IMR-90 (cell line): ENCODE measurements at regions not wholly inside any gene's neighbourhood (a gene's known extent, or its start where the extent isn't known, plus 50 kb on each side); places are given as distances from the start of the nearest gene placed in this dataset.

Source experiments
- ATAC-seq: fragments of 200-7000 bp; cut with Tn5 transposase; 2 replicates; pipeline ENCODE4 v1.9.1; 2020; ENCODE audit warnings: low read depth, mild to moderate bottlenecking, moderate library complexity
- BruUV-seq: library from RNA; stranded (reverse); fragments of 400-500 nt; replicated peaks from 2 replicates; lab custom pipeline; 2021; lab: Mats Ljungman, UMichigan
- CTCF ChIA-PET: fragments of 300-600 bp; formaldehyde crosslinking; extraction: SDS; loops from one replicate; lab custom pipeline; 2021; ENCODE audit warnings: antibody characterized with exemption; lab: Yijun Ruan, JAX
- POLR2A ChIA-PET: fragments of 300-600 bp; sonication (Branson Sonifier 250); formaldehyde crosslinking; loops from one replicate; lab custom pipeline; 2022; ENCODE audit warnings: antibody characterized with exemption; ENCODE audit not compliant: unreplicated experiment; lab: Charles Lee
- DNase-seq: peaks from one replicate; pipeline ENCODE4 v3.0.0; 2013
- H2AFZ ChIP-seq: replicated peaks from 2 replicates; pipeline ENCODE3; 2013; ENCODE audit warnings: low read length, mild to moderate bottlenecking; ENCODE audit not compliant: poor library complexity
- H2AK5ac ChIP-seq: 2 replicates; pipeline ENCODE4 v1.6.1; 2013; ENCODE audit warnings: low read depth, low read length, inconsistent platforms
- H2AK9ac ChIP-seq: replicated peaks from 2 replicates; pipeline ENCODE3; 2013; ENCODE audit warnings: mild to moderate bottlenecking, low read depth, low read length, moderate library complexity; ENCODE audit not compliant: poor library complexity
- H2BK120ac ChIP-seq: 2 replicates; pipeline ENCODE4 v1.6.1; 2013; ENCODE audit warnings: low read depth, low read length, inconsistent platforms
- H2BK15ac ChIP-seq: 3 replicates; pipeline ENCODE4 v1.6.1; 2013; ENCODE audit warnings: low read depth, low read length, inconsistent platforms
- H2BK20ac ChIP-seq: 2 replicates; pipeline ENCODE4 v1.6.1; 2013; ENCODE audit warnings: low read depth, mild to moderate bottlenecking, inconsistent platforms, low read length, moderate library complexity
- H2BK5ac ChIP-seq: 2 replicates; pipeline ENCODE4 v1.6.1; 2013; ENCODE audit warnings: mild to moderate bottlenecking, low read depth, low read length, inconsistent platforms; ENCODE audit not compliant: poor library complexity, severe bottlenecking
- H3K14ac ChIP-seq: replicated peaks from 2 replicates; pipeline ENCODE4 v1.6.1; 2013; ENCODE audit warnings: low read depth, low read length, inconsistent platforms
- H3K18ac ChIP-seq: 2 replicates; pipeline ENCODE4 v1.6.1; 2013; ENCODE audit warnings: low read depth, low read length, control low read depth
- H3K23ac ChIP-seq: 2 replicates; pipeline ENCODE4 v1.6.1; 2013; ENCODE audit warnings: low read depth, low read length, inconsistent platforms
- H3K27ac ChIP-seq: 2 replicates; pipeline ENCODE4 v1.5.1; 2013; ENCODE audit warnings: mild to moderate bottlenecking, control low read depth, low read length; ENCODE audit not compliant: insufficient read depth
- H3K27me3 ChIP-seq: 2 replicates; pipeline ENCODE4 v1.6.1; 2013; ENCODE audit warnings: low read length; ENCODE audit not compliant: control insufficient read depth, insufficient read depth
- H3K36me3 ChIP-seq: 2 replicates; pipeline ENCODE4 v1.6.1; 2013; ENCODE audit warnings: low read length, mixed read lengths; ENCODE audit not compliant: control insufficient read depth, insufficient read depth
- H3K4ac ChIP-seq: 2 replicates; pipeline ENCODE4 v1.6.1; 2013; ENCODE audit warnings: low read depth, low read length, inconsistent platforms
- H3K4me1 ChIP-seq: 2 replicates; pipeline ENCODE4 v1.6.1; 2013; ENCODE audit warnings: low read length, mixed read lengths; ENCODE audit not compliant: control insufficient read depth, insufficient read depth
- H3K4me2 ChIP-seq: 2 replicates; pipeline ENCODE4 v1.6.1; 2013; ENCODE audit warnings: low read depth, mild to moderate bottlenecking, control low read depth, low read length, moderate library complexity
- H3K4me3 ChIP-seq: 2 replicates; pipeline ENCODE4 v1.5.1; 2013; ENCODE audit warnings: low read depth, mild to moderate bottlenecking, control low read depth, low read length, moderate library complexity; ENCODE audit not compliant: insufficient read depth
- H3K56ac ChIP-seq: 2 replicates; pipeline ENCODE4 v1.6.1; 2013; ENCODE audit warnings: low read length, inconsistent platforms; ENCODE audit not compliant: insufficient read depth; ENCODE audit errors: extremely low read depth
- H3K79me1 ChIP-seq, 2 experiments: 2 replicates each; pipeline ENCODE4 v1.6.1; 2013; ENCODE audit warnings: low read length in 2 of 2, inconsistent platforms in 1 of 2, low read depth in 1 of 2
- H3K9ac ChIP-seq: 2 replicates; pipeline ENCODE4 v1.6.1; 2013; ENCODE audit warnings: low read depth, low read length, control low read depth
- H3K9me1 ChIP-seq: 2 replicates; pipeline ENCODE4 v1.6.1; 2013; ENCODE audit warnings: low read length, inconsistent platforms; ENCODE audit not compliant: insufficient read depth
- H3K9me3 ChIP-seq: 2 replicates; pipeline ENCODE4 v1.6.1; 2013; ENCODE audit warnings: low read length; ENCODE audit not compliant: control insufficient read depth, insufficient read depth
- H4K20me1 ChIP-seq: 2 replicates; pipeline ENCODE4 v1.6.1; 2013; ENCODE audit warnings: low read length, inconsistent platforms; ENCODE audit not compliant: insufficient read depth
- H4K5ac ChIP-seq: 2 replicates; pipeline ENCODE4 v1.6.1; 2013; ENCODE audit warnings: mild to moderate bottlenecking, low read depth, low read length, control low read depth
- H4K8ac ChIP-seq, 2 experiments: 2 replicates each; pipeline ENCODE4 v1.6.1; 2013; ENCODE audit warnings: low read depth in 2 of 2, low read length in 2 of 2, control low read depth in 1 of 2, inconsistent platforms in 1 of 2
- H4K91ac ChIP-seq: 2 replicates; pipeline ENCODE4 v1.6.1; 2013; ENCODE audit warnings: low read depth, low read length, inconsistent platforms; ENCODE audit not compliant: insufficient read depth
- BHLHE40 ChIP-seq: fragments of 150-350 bp; IDR thresholded peaks from 2 replicates; pipeline ENCODE4 v1.6.1; 2016; ENCODE audit warnings: mild to moderate bottlenecking, low read depth, low read length
- CEBPB ChIP-seq: IDR thresholded peaks from 2 replicates; pipeline ENCODE4 v1.6.1; 2012; ENCODE audit warnings: low read depth, low read length, improper control_type of control experiment
- CHD1 ChIP-seq: IDR thresholded peaks from 2 replicates; pipeline ENCODE4 v1.6.1; 2012; ENCODE audit warnings: low read depth, low read length, improper control_type of control experiment
- ELK1 ChIP-seq: fragments of 150-350 bp; IDR thresholded peaks from 2 replicates; pipeline ENCODE4 v1.6.1; 2016; ENCODE audit warnings: low read depth, mild to moderate bottlenecking, low read length, moderate library complexity, borderline replicate concordance
- FOS ChIP-seq: fragments of 150-350 bp; IDR thresholded peaks from 2 replicates; pipeline ENCODE4 v1.6.1; 2016; ENCODE audit warnings: low read depth, low read length
- MAFK ChIP-seq: IDR thresholded peaks from 2 replicates; pipeline ENCODE4 v1.6.1; 2012; ENCODE audit warnings: low read depth, low read length, improper control_type of control experiment
- MAZ ChIP-seq: IDR thresholded peaks from 2 replicates; pipeline ENCODE4 v1.6.1; 2012; ENCODE audit warnings: low read depth, mild to moderate bottlenecking, low read length, improper control_type of control experiment, moderate library complexity, borderline replicate concordance
- MXI1 ChIP-seq: IDR thresholded peaks from 2 replicates; pipeline ENCODE4 v1.6.1; 2012; ENCODE audit warnings: low read depth, mild to moderate bottlenecking, low read length, moderate library complexity, borderline replicate concordance
- NFE2L2 ChIP-seq: fragments of 150-350 bp; IDR thresholded peaks from 2 replicates; pipeline ENCODE4 v1.6.1; 2016; ENCODE audit warnings: low read depth, mild to moderate bottlenecking, low read length
- POLR2A ChIP-seq: IDR thresholded peaks from 2 replicates; pipeline ENCODE4 v1.6.1; 2012; ENCODE audit warnings: mild to moderate bottlenecking, low read depth, low read length
- RAD21 ChIP-seq: IDR thresholded peaks from 2 replicates; pipeline ENCODE4 v1.6.1; 2012; ENCODE audit warnings: low read length, improper control_type of control experiment
- RCOR1 ChIP-seq: IDR thresholded peaks from 2 replicates; pipeline ENCODE4 v1.6.1; 2012; ENCODE audit warnings: mild to moderate bottlenecking, low read length, improper control_type of control experiment; ENCODE audit not compliant: insufficient replicate concordance
- RFX5 ChIP-seq: IDR thresholded peaks from 2 replicates; pipeline ENCODE4 v1.8.0; 2012; ENCODE audit warnings: low read depth, mild to moderate bottlenecking, low read length, moderate library complexity
- SMC3 ChIP-seq: fragments of 150-350 bp; IDR thresholded peaks from 2 replicates; pipeline ENCODE4 v1.6.1; 2016; ENCODE audit warnings: low read depth, mild to moderate bottlenecking, antibody characterized with exemption, low read length, moderate library complexity
- USF2 ChIP-seq: fragments of 150-350 bp; IDR thresholded peaks from 2 replicates; pipeline ENCODE4 v1.6.1; 2017; ENCODE audit warnings: mild to moderate bottlenecking, antibody characterized with exemption, low read length, low read depth
- WGBS, 2 experiments: methylation state at CpG; one replicate each; pipeline versions ENCODE4 v1.1.5 to v1.1.7; 2013; ENCODE audit warnings: missing lambda C conversion rate in 2 of 2; ENCODE audit not compliant: insufficient read length in 1 of 2; ENCODE audit errors: extremely low coverage in 2 of 2; 5-methylcytosine and 5-hydroxymethylcytosine counted together
- dilution Hi-C: fragments of 300-500 bp; cut with HindIII; formaldehyde crosslinking; loops from one replicate; pipeline ENCODE4 v1.14.3; 2018; ENCODE audit warnings: low sequenced_read_pairs; ENCODE audit not compliant: unreplicated experiment
- in situ Hi-C: fragments of 300-500 bp; cut with MboI; formaldehyde crosslinking; loops from 3 replicates; pipeline ENCODE4 v1.14.3; 2019; ENCODE audit warnings: low sequenced_read_pairs, inconsistent platforms, mixed read lengths
- intact Hi-C: fragments of 100-400 bp; cut with micrococcal nuclease; formaldehyde crosslinking; loops from 2 replicates; pipeline ENCODE4 v1.10.0; 2022
- TF ChIP-seq, protein P1 (sequence below): conservative IDR thresholded peaks from 2 replicates; pipeline ENCODE4 v1.5.1; 2012; ENCODE audit warnings: mild to moderate bottlenecking, low read depth, low read length, improper control_type of control experiment

DNA sequence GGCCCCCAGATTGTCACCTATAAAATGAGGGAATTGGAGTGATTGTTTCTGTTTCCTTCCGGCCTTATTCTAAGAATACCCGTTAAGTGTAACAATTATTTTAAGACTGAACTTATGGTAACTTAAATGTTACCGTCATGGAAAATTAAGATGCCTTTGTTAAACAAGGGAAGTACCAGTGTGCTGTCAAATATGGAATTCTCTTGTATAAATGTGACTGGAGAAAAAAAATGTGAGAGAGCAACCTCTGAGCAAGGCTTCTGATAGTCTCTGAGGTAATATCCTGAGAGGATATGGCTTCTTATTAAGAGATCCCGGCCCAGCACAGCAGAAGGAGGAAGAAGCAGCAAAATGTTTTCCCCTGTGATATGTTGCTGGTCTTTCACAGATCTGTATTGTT lies 480.7 kb upstream of the ADAMTS9 start:
- Histone ChIP-seq H2AFZ (no peak overlapping the region), H3K36me3 (no peaks in the 10 kb centered on the region), H3K4me1 (no peaks in the 10 kb centered on the region), H4K20me1 (no peaks in the 10 kb centered on the region), H2AK5ac (no peak overlapping the region), H2AK9ac (no peak overlapping the region), H3K14ac (no peak overlapping the region), H2BK20ac (no peak overlapping the region), H3K27ac (no peak overlapping the region), H3K79me1 (no peaks in the 10 kb centered on the region), H3K4ac (no peak overlapping the region), H3K27me3 (no peaks in the 10 kb centered on the region; the same call in 1 of the 2 replicates), H3K9me3 (no peaks in the 10 kb centered on the region), H4K8ac (no peak overlapping the region), H2BK15ac (no peak overlapping the region), H2BK120ac (no peak overlapping the region), H3K4me3 (no peak overlapping the region), H4K91ac (no peak overlapping the region), H3K23ac (no peak overlapping the region), H2BK5ac (no peak overlapping the region), H3K9me1 (no peaks in the 10 kb centered on the region), H4K5ac (no peak overlapping the region), H3K18ac (no peak overlapping the region), H3K9ac (no peak overlapping the region), H3K56ac (no peak overlapping the region), H3K4me2 (no peak overlapping the region)
- ChIA-PET CTCF (no interaction called here), POLR2A (no interaction called here)
- TF ChIP-seq USF2 (no peak), RCOR1 (no peak), MAZ (no peak), ELK1 (no peak), BHLHE40 (no peak), POLR2A (no peak), CHD1 (no peak), CEBPB (no peak), RFX5 (no peak), NFE2L2 (no peak), MAFK (no peak), MXI1 (no peak), RAD21 (no peak), FOS (no peak), SMC3 (no peak)
- TF ChIP-seq, protein P1, sequence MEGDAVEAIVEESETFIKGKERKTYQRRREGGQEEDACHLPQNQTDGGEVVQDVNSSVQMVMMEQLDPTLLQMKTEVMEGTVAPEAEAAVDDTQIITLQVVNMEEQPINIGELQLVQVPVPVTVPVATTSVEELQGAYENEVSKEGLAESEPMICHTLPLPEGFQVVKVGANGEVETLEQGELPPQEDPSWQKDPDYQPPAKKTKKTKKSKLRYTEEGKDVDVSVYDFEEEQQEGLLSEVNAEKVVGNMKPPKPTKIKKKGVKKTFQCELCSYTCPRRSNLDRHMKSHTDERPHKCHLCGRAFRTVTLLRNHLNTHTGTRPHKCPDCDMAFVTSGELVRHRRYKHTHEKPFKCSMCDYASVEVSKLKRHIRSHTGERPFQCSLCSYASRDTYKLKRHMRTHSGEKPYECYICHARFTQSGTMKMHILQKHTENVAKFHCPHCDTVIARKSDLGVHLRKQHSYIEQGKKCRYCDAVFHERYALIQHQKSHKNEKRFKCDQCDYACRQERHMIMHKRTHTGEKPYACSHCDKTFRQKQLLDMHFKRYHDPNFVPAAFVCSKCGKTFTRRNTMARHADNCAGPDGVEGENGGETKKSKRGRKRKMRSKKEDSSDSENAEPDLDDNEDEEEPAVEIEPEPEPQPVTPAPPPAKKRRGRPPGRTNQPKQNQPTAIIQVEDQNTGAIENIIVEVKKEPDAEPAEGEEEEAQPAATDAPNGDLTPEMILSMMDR = no peak
- WGBS, 2 experiments = no CpG with 5 or more reads among the region's 4 CpGs
- dilution Hi-C loops = no loop called here
- intact Hi-C loops = no loop called here
- DNase-seq (no peak), ATAC-seq (no peak)
- in situ Hi-C loops = no loop called here
- BruUV-seq = no TSS peak
